ENCODE measurements at regions not wholly inside any gene's neighbourhood (a gene's known extent, or its start where the extent isn't known, plus 50 kb on each side); places are given as distances from the start of the nearest gene placed in this dataset.

- 91 to 94% methylated on average over 1 of the region's 1 CpG for WGBS, 2 donors
- intact Hi-C loops (cut with DNase I; ENCODE audit: low total_unique reads), result no loop called here
- TF ChIP-seq POLR2A (IDR thresholded peaks at IDR 0.05) (no peak), CTCF (IDR thresholded peaks at IDR 0.05) (no peak)
- DNase-seq (ENCODE audit: low spot score in 2 of 2), result no peak
- no peak overlapping the region for H3K4me3 ChIP-seq (ENCODE audit: low read depth, poor library complexity, severe bottlenecking)
Measured at GRCh38 chr9:30172206-30172605, 2212.2 kb upstream of the ACO1 start.

DNA sequence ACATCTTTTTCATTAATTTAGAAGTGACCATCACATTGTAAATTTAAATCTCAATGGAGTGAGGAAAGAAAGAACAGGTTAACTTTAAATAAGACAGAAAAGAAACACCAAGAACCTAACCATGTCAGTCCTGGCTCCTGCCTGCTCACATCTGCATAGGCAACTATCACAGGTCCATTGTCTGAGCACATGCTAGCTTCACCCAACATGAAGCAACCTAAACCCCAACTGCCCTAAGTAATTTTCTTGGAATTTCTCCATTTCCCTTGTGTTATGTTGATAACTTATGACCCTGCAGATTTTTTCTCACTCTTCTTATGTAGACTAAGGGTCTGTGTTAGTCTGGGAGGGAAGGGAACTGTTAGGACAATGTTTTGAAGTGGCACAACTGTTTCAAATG lies 2205.8 kb upstream of the ACO1 start:
- no peak for DNase-seq (ENCODE audit: low spot score in 2 of 2)
- TF ChIP-seq CTCF (IDR thresholded peaks at IDR 0.05) (no peak), POLR2A (IDR thresholded peaks at IDR 0.05) (no peak)
- intact Hi-C loops (cut with DNase I; ENCODE audit: low total_unique reads), result no loop called here
- H3K4me3 ChIP-seq (ENCODE audit: low read depth, poor library complexity, severe bottlenecking), result no peak overlapping the region

GRCh38 chr9:30193421-30193820 lies 2191.0 kb upstream of the ACO1 start:
- 81 to 85% methylated on average over 6 of the region's 6 CpGs for WGBS, 2 donors
- no peak overlapping the region for H3K4me3 ChIP-seq (ENCODE audit: low read depth, poor library complexity, severe bottlenecking)
- TF ChIP-seq POLR2A (IDR thresholded peaks at IDR 0.05) (no peak), CTCF (IDR thresholded peaks at IDR 0.05) (no peak)
- no peak for DNase-seq (ENCODE audit: low spot score in 2 of 2)
- intact Hi-C loops (cut with DNase I; ENCODE audit: low total_unique reads), result no loop called here

GRCh38 chr9:30196941-30197340 lies 2187.5 kb upstream of the ACO1 start:
- 35 to 42% methylated on average over 1 of the region's 1 CpG for WGBS, 2 donors
- TF ChIP-seq POLR2A (IDR thresholded peaks at IDR 0.05), result no peak
- TF ChIP-seq CTCF (IDR thresholded peaks at IDR 0.05), result no peak
- intact Hi-C loops (cut with DNase I; ENCODE audit: low total_unique reads), result no loop called here

DNA sequence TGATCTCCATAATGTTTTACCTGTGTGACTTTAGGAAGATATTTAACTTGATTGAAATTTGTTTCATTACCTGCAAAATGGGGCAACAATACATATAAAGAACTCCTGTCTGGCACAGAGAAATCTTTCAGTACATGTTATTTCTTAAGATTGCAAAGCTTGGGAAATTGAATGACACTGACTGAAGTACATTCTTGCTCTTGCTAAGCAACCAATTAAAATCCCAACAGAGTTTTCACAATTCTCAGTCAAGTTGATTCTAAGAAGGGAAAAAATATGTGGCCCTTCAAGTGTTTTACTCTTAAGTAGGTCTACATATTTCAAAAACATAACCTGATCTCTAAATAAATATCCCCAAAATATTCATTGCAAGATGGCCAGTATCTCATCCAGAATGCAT lies 2187.0 kb upstream of the ACO1 start:
- TF ChIP-seq CTCF (IDR thresholded peaks at IDR 0.05) (no peak), POLR2A (IDR thresholded peaks at IDR 0.05) (no peak)
- intact Hi-C loops (cut with DNase I; ENCODE audit: low total_unique reads), result no loop called here
- H3K4me3 ChIP-seq (ENCODE audit: low read depth, poor library complexity, severe bottlenecking), result no peak overlapping the region
- no peak for DNase-seq (ENCODE audit: low spot score in 2 of 2)

More at GRCh38 chr9:30196941-30197340, 2187.5 kb upstream of the ACO1 start:
- DNase-seq (ENCODE audit: low spot score in 2 of 2), result no peak
- no peak overlapping the region for H3K4me3 ChIP-seq (ENCODE audit: low read depth, poor library complexity, severe bottlenecking)

GRCh38 chr9:30197954-30198353 lies 2186.5 kb upstream of the ACO1 start:
- DNase-seq (ENCODE audit: low spot score in 2 of 2), result no peak
- WGBS, 2 donors, result 79 to 80% methylated on average over 4 of the region's 4 CpGs
- intact Hi-C loops (cut with DNase I; ENCODE audit: low total_unique reads), result no loop called here

More at GRCh38 chr9:30197954-30198353, 2186.5 kb upstream of the ACO1 start:
- TF ChIP-seq POLR2A (IDR thresholded peaks at IDR 0.05) (no peak), CTCF (IDR thresholded peaks at IDR 0.05) (no peak)
- no peak overlapping the region for H3K4me3 ChIP-seq (ENCODE audit: low read depth, poor library complexity, severe bottlenecking)

Measured in lower leg skin (tissue), 4 donors.